SK-N-SH (cell line): ENCODE measurements at regions not wholly inside any gene's neighbourhood (a gene's known extent, or its start where the extent isn't known, plus 50 kb on each side); places are given as distances from the start of the nearest gene placed in this dataset.

Experiments used
- CTCF ChIA-PET: fragments of 300-600, 350-600 bp; formaldehyde crosslinking; extraction: SDS; loops from one replicate; lab custom pipeline; 2021; lab: Yijun Ruan, JAX
- POLR2A ChIA-PET: fragments of 350-600 bp; sonication (Branson Sonifier 250); formaldehyde crosslinking; extraction: SDS; loops from one replicate; lab custom pipeline; 2020; ENCODE audit warnings: antibody characterized with exemption, inconsistent platforms; lab: Yijun Ruan, JAX
- DNase-seq: peaks from one replicate; pipeline ENCODE4 v3.0.0; 2012
- H2AFZ ChIP-seq: fragments of 200-600 bp; sonication (generic); 2 replicates; pipeline ENCODE4 v1.8.1; 2016; ENCODE audit warnings: antibody characterized with exemption, mild to moderate bottlenecking, low read depth
- H3F3A ChIP-seq: fragments of 200-600 bp; sonication (generic); replicated peaks from 2 replicates; pipeline ENCODE3; 2016; ENCODE audit warnings: antibody characterized with exemption, mild to moderate bottlenecking; ENCODE audit not compliant: insufficient read depth
- H3K27ac ChIP-seq, 2 experiments: fragments of 200-500 bp in 1 of 2; fragments of 200-600 bp in 1 of 2; sonication (Bioruptor generic) in 1 of 2; sonication (generic), shearing (Covaris generic) in 1 of 2; 2 replicates each; pipeline versions ENCODE4 v1.5.1 to v1.6.1; 2014 to 2016; ENCODE audit warnings: low read depth in 2 of 2, inconsistent platforms in 1 of 2, low read length in 1 of 2, mild to moderate bottlenecking in 1 of 2, mixed read lengths in 1 of 2
- H3K27me3 ChIP-seq: fragments of 200-600 bp; sonication (generic), shearing (Covaris generic); 2 replicates; pipeline ENCODE4 v1.6.1; 2016; ENCODE audit warnings: mixed run types; ENCODE audit not compliant: insufficient read depth
- H3K36me3 ChIP-seq, 2 experiments: fragments of 200-500 bp in 1 of 2; fragments of 200-600 bp in 1 of 2; sonication (Bioruptor generic) in 1 of 2; sonication (generic) in 1 of 2; replicated peaks in 1 of 2; 2 replicates each; pipeline versions ENCODE3 to v1.5.1; 2014 to 2016; ENCODE audit warnings: low read length in 1 of 2, mild to moderate bottlenecking in 1 of 2; ENCODE audit not compliant: insufficient read depth in 2 of 2, control insufficient read depth in 1 of 2
- H3K4me1 ChIP-seq, 2 experiments: fragments of 200-500 bp in 1 of 2; fragments of 200-600 bp in 1 of 2; sonication (Bioruptor generic) in 1 of 2; sonication (generic), shearing (Covaris generic) in 1 of 2; 2 replicates each; pipeline versions ENCODE4 v1.5.1 to v1.6.1; 2014 to 2016; ENCODE audit warnings: low read depth in 1 of 2, low read length in 1 of 2, mixed run types in 1 of 2; ENCODE audit not compliant: insufficient read depth in 2 of 2, control insufficient read depth in 1 of 2
- H3K4me2 ChIP-seq: fragments of 200-600 bp; sonication (generic), shearing (Covaris generic); 2 replicates; pipeline ENCODE4 v1.6.1; 2017; ENCODE audit warnings: mixed run types
- H3K4me3 ChIP-seq, 2 experiments: fragments of 200-500 bp in 1 of 2; fragments of 200-600 bp in 1 of 2; sonication (Bioruptor generic) in 1 of 2; sonication (generic), shearing (Covaris generic) in 1 of 2; 2 replicates each; pipeline versions ENCODE4 v1.5.1 to v1.8.1; 2014 to 2016; ENCODE audit warnings: low read depth in 2 of 2, inconsistent platforms in 1 of 2, low read length in 1 of 2, mild to moderate bottlenecking in 1 of 2, mixed read lengths in 1 of 2, moderate library complexity in 1 of 2
- H3K79me2 ChIP-seq: fragments of 200-600 bp; sonication (generic); 2 replicates; pipeline ENCODE4 v1.8.1; 2017; ENCODE audit warnings: mild to moderate bottlenecking; ENCODE audit not compliant: insufficient read depth
- H3K9ac ChIP-seq: fragments of 200-600 bp; sonication (generic); 2 replicates; pipeline ENCODE4 v1.6.1; 2017; ENCODE audit warnings: mixed run types
- H3K9me2 ChIP-seq: fragments of 200-600 bp; sonication (generic); 2 replicates; pipeline ENCODE4 v1.6.1; 2017; ENCODE audit warnings: mixed run types
- H3K9me3 ChIP-seq: fragments of 200-600 bp; sonication (generic); 2 replicates; pipeline ENCODE4 v1.6.1; 2017; ENCODE audit warnings: mixed run types, mild to moderate bottlenecking, moderate library complexity
- H4K20me1 ChIP-seq: fragments of 200-600 bp; sonication (generic); 2 replicates; pipeline ENCODE4 v1.6.1; 2017; ENCODE audit warnings: mild to moderate bottlenecking, mixed run types; ENCODE audit not compliant: insufficient read depth
- CHD2 ChIP-seq: fragments of 150-350 bp; IDR thresholded peaks from 2 replicates; pipeline ENCODE4 v1.6.1; 2018; ENCODE audit warnings: low read length; ENCODE audit not compliant: partially characterized antibody
- FOXJ3 ChIP-seq: sonication (generic); formaldehyde crosslinking; IDR thresholded peaks from 2 replicates; pipeline ENCODE4 v1.5.1; 2020; ENCODE audit warnings: mild to moderate bottlenecking, missing genetic modification reagents
- FOXM1 ChIP-seq: IDR thresholded peaks from 2 replicates; pipeline ENCODE4 v1.4.0; 2012; ENCODE audit warnings: low read depth, mild to moderate bottlenecking
- IRF3 ChIP-seq: fragments of 150-350 bp; IDR thresholded peaks from 2 replicates; pipeline ENCODE4 v1.6.1; 2016; ENCODE audit warnings: mild to moderate bottlenecking, low read depth, low read length
- NFIC ChIP-seq: IDR thresholded peaks from 2 replicates; pipeline ENCODE4 v1.4.0; 2012; ENCODE audit warnings: borderline replicate concordance
- NRF1 ChIP-seq: IDR thresholded peaks from 2 replicates; pipeline ENCODE4 v1.6.1; 2012; ENCODE audit warnings: low read depth, mild to moderate bottlenecking, low read length
- PBX3 ChIP-seq: IDR thresholded peaks from 2 replicates; pipeline ENCODE4; 2012
- POLR2AphosphoS5 ChIP-seq: IDR thresholded peaks from 2 replicates; pipeline ENCODE4 v1.6.1; 2012; ENCODE audit warnings: low read depth, low read length
- RFX5 ChIP-seq: IDR thresholded peaks from 2 replicates; pipeline ENCODE4 v1.6.1; 2012; ENCODE audit warnings: mild to moderate bottlenecking, improper control_type of control experiment, low read length
- RXRA ChIP-seq: IDR thresholded peaks from 2 replicates; pipeline ENCODE4 v1.4.0; 2012; ENCODE audit warnings: low read depth, mild to moderate bottlenecking, borderline replicate concordance
- SMC3 ChIP-seq: IDR thresholded peaks from 2 replicates; pipeline ENCODE4 v1.6.1; 2012; ENCODE audit warnings: low read depth, low read length, improper control_type of control experiment
- TAF1 ChIP-seq: IDR thresholded peaks from 2 replicates; pipeline ENCODE4 v1.6.1; 2012; ENCODE audit warnings: low read depth, mild to moderate bottlenecking, low read length, moderate library complexity, borderline replicate concordance
- USF2 ChIP-seq: fragments of 150-350 bp; IDR thresholded peaks from 2 replicates; pipeline ENCODE4 v1.6.1; 2017; ENCODE audit warnings: antibody characterized with exemption, low read length, low read depth, borderline replicate concordance
- YY1 ChIP-seq: IDR thresholded peaks from 2 replicates; pipeline ENCODE4 v1.4.0; 2012; ENCODE audit warnings: low read depth, mild to moderate bottlenecking
- WGBS: methylation state at CpG from one replicate; pipeline ENCODE4 v1.1.6; 2017; ENCODE audit warnings: low lambda C conversion rate; 5-methylcytosine and 5-hydroxymethylcytosine counted together

- TF ChIP-seq PBX3: no peak
- TF ChIP-seq, all 33 proteins: peak for 0
- 64% methylated on average over 4 of the region's 4 CpGs for WGBS
Measured at GRCh38 chr1:228876187-228876586, 140.9 kb downstream of the RHOU start.

GRCh38 chr1:228879164-228879563 is 143.9 kb downstream of the RHOU start:
- POLR2A ChIA-PET: no interaction called here
- Histone ChIP-seq H3K27ac (no peak overlapping the region), H3F3A (no peaks in the 10 kb centered on the region), H3K9me3 (no peaks in the 10 kb centered on the region), H3K36me3 (no peaks in the 10 kb centered on the region), H3K79me2 (no peaks in the 10 kb centered on the region), H3K9me2 (no peaks in the 10 kb centered on the region), H3K4me3 (no peak overlapping the region), H2AFZ (no peak overlapping the region), H3K27me3 (no peaks in the 10 kb centered on the region), H3K4me2 (no peak overlapping the region), H3K4me1 (peaks cover 0 to 6% of the 10 kb centered on the region in 2 experiments; a peak in 1 of 4 replicates), H4K20me1 (no peaks in the 10 kb centered on the region), H3K9ac (no peak overlapping the region)
- TF ChIP-seq NRF1: no peak
- no peak for TF ChIP-seq RXRA
- TF ChIP-seq NFIC: no peak
- no peak for TF ChIP-seq FOXJ3
- CTCF ChIA-PET: interaction anchor here (2.0 kb wide), 1 partner anchor 11 kb away, joined by 4 read pairs; no protein-coding TSS in a partner anchor
- WGBS: 41% methylated on average over 2 of the region's 2 CpGs
- DNase-seq: no peak

More at GRCh38 chr1:228876187-228876586, 140.9 kb downstream of the RHOU start:
- Histone ChIP-seq H3K9me3 (no peaks in the 10 kb centered on the region), H2AFZ (no peak overlapping the region), H3K27ac (no peak overlapping the region), H3K36me3 (no peaks in the 10 kb centered on the region), H3F3A (no peaks in the 10 kb centered on the region), H3K4me1 (peaks cover 0 to 18% of the 10 kb centered on the region in 2 experiments; a peak in 1 of 4 replicates), H4K20me1 (no peaks in the 10 kb centered on the region), H3K27me3 (no peaks in the 10 kb centered on the region), H3K4me2 (no peak overlapping the region), H3K9me2 (no peaks in the 10 kb centered on the region), H3K4me3 (no peak overlapping the region), H3K9ac (no peak overlapping the region), H3K79me2 (no peaks in the 10 kb centered on the region)
- DNase-seq: no peak
- CTCF ChIA-PET: interaction anchor here (0.6 kb wide), 1 partner anchor 13 kb away, joined by 3 read pairs; no protein-coding TSS in a partner anchor
- POLR2A ChIA-PET: interaction anchor here (0.7 kb wide), 1 partner anchor 10 kb away, joined by 3 read pairs; no protein-coding TSS in a partner anchor

GRCh38 chr1:228882041-228882770 is 146.9 kb downstream of the RHOU start:
- no peak overlapping the region for H2AFZ ChIP-seq
- CTCF ChIA-PET: interaction anchor here (0.6 to 2.4 kb wide), 5 partner anchors 9 to 1755 kb away, joined by 3 to 6 read pairs (median 4); partner anchors contain the start of gene RHOU
- no peak overlapping the region for H3K27ac ChIP-seq
- no peak overlapping the region for H3K4me2 ChIP-seq
- H3K79me2 ChIP-seq: no peaks in the 10 kb centered on the region
- H3K9me2 ChIP-seq: no peaks in the 10 kb centered on the region
- no peaks in the 10 kb centered on the region for H3K9me3 ChIP-seq
- H3K9ac ChIP-seq: no peak overlapping the region
- peaks cover 0 to 9% of the 10 kb centered on the region in 2 experiments; a peak in 2 of 4 replicates for H3K4me1 ChIP-seq
- H4K20me1 ChIP-seq: no peaks in the 10 kb centered on the region
- H3K36me3 ChIP-seq: no peaks in the 10 kb centered on the region
- H3F3A ChIP-seq: no peaks in the 10 kb centered on the region
- 52% methylated on average over 4 of the region's 4 CpGs for WGBS
- POLR2A ChIA-PET: interaction anchor here (1.1 kb wide), 1 partner anchor 18 kb away, joined by 3 read pairs; no protein-coding TSS in a partner anchor
- no peak for DNase-seq
- no peaks in the 10 kb centered on the region for H3K27me3 ChIP-seq
- no peak overlapping the region for H3K4me3 ChIP-seq
- TF ChIP-seq CHD2 (no peak), USF2 (no peak), RFX5 (no peak), RXRA (no peak), TAF1 (no peak), IRF3 (no peak), YY1 (no peak), FOXM1 (no peak), SMC3 (no peak), POLR2AphosphoS5 (no peak)
